SK-N-MC (cell line): ENCODE measurements at regions not wholly inside any gene's neighbourhood (a gene's known extent, or its start where the extent isn't known, plus 50 kb on each side); places are given as distances from the start of the nearest gene placed in this dataset.

ENCODE experiments used
- EZH2 ChIP-seq: fragments of 200-600 bp; sonication (generic); IDR thresholded peaks from one replicate; pipeline ENCODE4 v1.6.1; 2017; ENCODE audit warnings: antibody characterized with exemption
- FOXP2 ChIP-seq: optimal IDR thresholded peaks from 2 replicates; pipeline ENCODE3; 2011; ENCODE audit warnings: mild to moderate bottlenecking, moderate library complexity; ENCODE audit not compliant: insufficient read depth; ENCODE audit errors: extremely low read length, control extremely low read depth
- POLR2AphosphoS5 ChIP-seq: IDR thresholded peaks from 2 replicates; pipeline ENCODE4 v1.6.1; 2012; ENCODE audit warnings: mild to moderate bottlenecking, low read depth, low read length, borderline replicate concordance

DNA sequence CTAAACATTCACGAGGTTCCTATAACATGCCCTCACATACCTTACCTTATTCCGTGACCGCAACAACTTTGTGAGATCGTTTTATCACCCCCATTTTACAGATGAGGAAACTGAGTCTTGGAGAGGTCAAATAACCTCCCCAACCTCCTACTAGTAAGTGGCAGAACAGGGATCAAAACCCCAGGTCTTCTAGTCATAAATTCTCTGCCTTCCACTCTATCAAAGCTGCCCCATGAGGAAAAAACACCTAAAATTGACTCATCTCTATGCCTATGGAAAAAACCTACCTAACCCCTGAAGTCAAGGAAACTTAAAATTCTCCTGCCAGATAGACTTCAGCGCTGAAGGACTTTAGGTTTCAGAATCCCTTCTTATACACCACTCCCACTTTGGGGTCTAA lies 69.5 kb upstream of the ERRFI1 start:
- TF ChIP-seq POLR2AphosphoS5 (no peak), EZH2 (no peak), FOXP2 (no peak)
